Erythroblast (primary cell): ENCODE measurements at regions not wholly inside any gene's neighbourhood (a gene's known extent, or its start where the extent isn't known, plus 50 kb on each side); places are given as distances from the start of the nearest gene placed in this dataset.

Source experiments
- GATA1 ChIP-seq: IDR thresholded peaks from 2 replicates; pipeline ENCODE4 v1.6.1; 2011; ENCODE audit warnings: low read depth, mild to moderate bottlenecking, control low read depth, low read length, moderate library complexity
- POLR2A ChIP-seq: IDR thresholded peaks from 2 replicates; pipeline ENCODE4 v1.6.1; 2011; ENCODE audit warnings: mild to moderate bottlenecking, low read length

DNA sequence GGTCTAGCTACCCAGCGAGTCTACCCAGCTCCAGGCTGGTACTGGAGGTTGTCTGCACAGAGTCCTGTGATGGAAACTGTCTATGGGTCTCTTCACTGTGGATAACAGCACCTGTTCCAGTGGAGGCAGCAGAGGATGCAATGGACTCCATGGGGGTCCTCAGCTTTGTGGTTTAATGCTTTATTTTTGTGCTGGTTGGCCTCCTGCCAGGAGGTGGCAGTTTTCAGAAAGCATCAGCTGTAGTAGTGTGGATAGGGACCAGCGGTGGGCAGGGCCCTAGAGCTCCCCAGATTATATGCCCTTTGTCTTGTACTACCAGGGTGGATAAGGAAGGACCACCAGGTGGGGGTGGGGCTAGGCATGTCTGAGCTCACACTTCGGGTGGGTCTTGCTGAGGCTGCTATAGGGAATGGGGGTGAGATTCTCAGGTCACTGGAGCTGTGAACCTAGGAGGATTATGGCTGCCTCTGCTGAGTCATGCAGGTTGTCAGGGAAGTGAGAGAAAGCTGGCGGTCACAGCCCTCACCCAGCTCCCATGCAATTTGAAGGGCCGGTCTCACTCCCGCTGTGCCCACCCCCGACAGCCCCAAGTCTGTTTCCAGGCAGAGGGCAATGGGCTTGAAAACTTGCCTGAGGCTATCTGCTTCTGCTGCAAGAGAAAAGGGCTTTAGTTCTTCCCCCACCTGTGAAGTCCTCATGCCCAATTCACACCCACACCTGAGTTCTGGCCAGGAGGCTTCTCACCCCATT, 397.1 kb downstream of the TLE1 start:
- TF ChIP-seq POLR2A (no peak), GATA1 (no peak)
